ENCODE measurements at regions not wholly inside any gene's neighbourhood (a gene's known extent, or its start where the extent isn't known, plus 50 kb on each side); places are given as distances from the start of the nearest gene placed in this dataset.
"Not testable (repeated sequence)": the region's sequence is repeated elsewhere in the genome, so short reads cannot be mapped to it uniquely, and the experiment has no call there.

DNA sequence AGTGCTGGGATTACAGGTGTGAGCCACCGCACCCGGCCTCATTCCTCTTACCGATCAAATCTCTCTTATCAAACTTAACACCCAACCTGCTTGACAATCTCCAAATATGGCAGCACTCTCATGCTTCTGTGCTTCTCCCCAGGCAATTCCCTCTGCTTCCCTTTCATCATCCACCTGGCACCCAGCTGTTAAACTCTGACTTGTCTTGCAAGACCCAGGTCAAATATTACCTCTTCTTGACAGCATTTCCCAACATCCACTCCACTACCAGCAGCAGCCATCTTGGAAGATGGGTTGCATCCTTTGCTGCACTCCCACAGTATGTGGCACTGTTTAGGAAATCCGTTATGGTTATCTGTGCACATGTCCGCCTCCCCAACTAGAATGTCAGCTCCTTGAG is 113.6 kb downstream of the ACTL7B start:
- Mint-ChIP-seq H3K9me3 (no peaks in the 10 kb centered on the region), H3K36me3 (ENCODE audit: insufficient read depth) (no peaks in the 10 kb centered on the region), H3K27me3 (peaks cover 10% of the 10 kb centered on the region), H3K4me3 (no peak overlapping the region), H3K27ac (ENCODE audit: low read depth) (no peak overlapping the region), H3K4me1 (no peaks in the 10 kb centered on the region)
- no peak for DNase-seq (ENCODE audit: low spot score in 2 of 2)
- ATAC-seq (replicated peaks; ENCODE audit: extremely low read depth, poor library complexity, severe bottlenecking) = no peak

GRCh38 chr9:108731292-108731691 is 124.5 kb downstream of the ACTL7B start:
- H3K4me1 Mint-ChIP-seq; ATAC-seq (replicated peaks; ENCODE audit: extremely low read depth, poor library complexity, severe bottlenecking); DNase-seq (ENCODE audit: low spot score in 2 of 2); H3K36me3 Mint-ChIP-seq (ENCODE audit: insufficient read depth); H3K27ac Mint-ChIP-seq (ENCODE audit: low read depth); H3K4me3 Mint-ChIP-seq; H3K9me3 Mint-ChIP-seq; H3K27me3 Mint-ChIP-seq: not testable (repeated sequence)

- Mint-ChIP-seq H3K27me3 (no peaks in the 10 kb centered on the region), H3K36me3 (ENCODE audit: insufficient read depth) (peaks cover 2% of the 10 kb centered on the region), H3K9me3 (no peaks in the 10 kb centered on the region), H3K4me1 (no peaks in the 10 kb centered on the region), H3K27ac (ENCODE audit: low read depth) (no peak overlapping the region), H3K4me3 (no peak overlapping the region)
- ATAC-seq (replicated peaks; ENCODE audit: extremely low read depth, poor library complexity, severe bottlenecking) (no peak), DNase-seq (ENCODE audit: low spot score in 2 of 2) (no peak)
Measured at GRCh38 chr9:108727580-108728111, 128.1 kb downstream of the ACTL7B start.

GRCh38 chr9:108724652-108725051 is 131.1 kb downstream of the ACTL7B start:
- no peaks in the 10 kb centered on the region for H3K9me3 Mint-ChIP-seq

DNA sequence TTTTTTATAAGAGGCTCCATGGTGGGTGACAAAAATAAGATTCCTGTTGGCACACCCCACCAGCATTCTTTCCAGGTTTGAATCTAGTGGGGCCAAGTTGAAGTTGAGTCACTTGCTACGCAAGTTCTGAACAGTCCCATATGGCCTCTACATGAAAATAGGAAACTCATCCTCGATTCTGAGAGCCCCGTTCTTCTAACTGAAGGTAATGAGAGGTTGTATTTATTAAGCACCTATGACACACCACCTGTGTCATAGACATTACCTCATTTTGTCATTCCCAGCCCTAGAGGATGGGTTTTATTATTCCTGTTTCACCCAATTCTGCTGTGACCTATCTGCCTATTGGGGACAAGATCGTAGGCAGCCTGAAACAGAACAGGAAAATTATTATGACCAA is 131.7 kb downstream of the ACTL7B start:
- DNase-seq (ENCODE audit: low spot score in 2 of 2) (no peak), ATAC-seq (replicated peaks; ENCODE audit: extremely low read depth, poor library complexity, severe bottlenecking) (no peak)
- no peaks in the 10 kb centered on the region for H3K27me3 Mint-ChIP-seq
- no peaks in the 10 kb centered on the region for H3K9me3 Mint-ChIP-seq
- H3K36me3 Mint-ChIP-seq (ENCODE audit: insufficient read depth) = peaks cover 2% of the 10 kb centered on the region
- no peak overlapping the region for H3K27ac Mint-ChIP-seq (ENCODE audit: low read depth)
- no peaks in the 10 kb centered on the region for H3K4me1 Mint-ChIP-seq
- no peak overlapping the region for H3K4me3 Mint-ChIP-seq

More at GRCh38 chr9:108724652-108725051, 131.1 kb downstream of the ACTL7B start:
- H3K4me3 Mint-ChIP-seq = no peak overlapping the region
- H3K27ac Mint-ChIP-seq (ENCODE audit: low read depth) = no peak overlapping the region
- no peaks in the 10 kb centered on the region for H3K4me1 Mint-ChIP-seq
- no peaks in the 10 kb centered on the region for H3K27me3 Mint-ChIP-seq
- H3K36me3 Mint-ChIP-seq (ENCODE audit: insufficient read depth) = peaks cover 2% of the 10 kb centered on the region
- DNase-seq (ENCODE audit: low spot score in 2 of 2) = no peak
- no peak for ATAC-seq (replicated peaks; ENCODE audit: extremely low read depth, poor library complexity, severe bottlenecking)

DNA sequence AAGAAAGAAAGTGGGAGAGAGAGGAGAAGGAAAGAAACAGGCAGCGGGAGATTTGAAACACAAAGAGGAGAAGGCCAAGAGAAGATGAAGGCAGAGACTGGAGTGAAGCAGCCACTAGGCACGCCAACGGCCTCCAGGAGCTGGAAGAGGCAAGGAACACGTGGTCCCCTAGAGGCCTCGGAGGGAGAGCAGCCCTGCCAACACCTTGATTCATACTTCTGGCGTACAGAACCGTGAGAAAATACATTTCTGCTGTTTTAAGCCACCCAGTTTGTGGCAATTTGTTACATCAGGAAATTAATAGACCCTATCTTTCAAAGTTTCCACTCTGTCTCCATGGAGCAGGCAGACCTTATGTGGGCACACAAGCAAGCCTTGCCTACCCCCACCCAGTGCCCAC is 133.4 kb downstream of the ACTL7B start:
- Mint-ChIP-seq H3K36me3 (ENCODE audit: insufficient read depth) (peaks cover 2% of the 10 kb centered on the region), H3K4me1 (no peaks in the 10 kb centered on the region), H3K4me3 (no peak overlapping the region), H3K27me3 (no peaks in the 10 kb centered on the region), H3K27ac (ENCODE audit: low read depth) (no peak overlapping the region), H3K9me3 (no peaks in the 10 kb centered on the region)
- no peak for DNase-seq (ENCODE audit: low spot score in 2 of 2)
- no peak for ATAC-seq (replicated peaks; ENCODE audit: extremely low read depth, poor library complexity, severe bottlenecking)

- Mint-ChIP-seq H3K36me3 (ENCODE audit: insufficient read depth) (no peaks in the 10 kb centered on the region), H3K4me3 (no peak overlapping the region), H3K9me3 (peaks cover 6% of the 10 kb centered on the region), H3K4me1 (no peaks in the 10 kb centered on the region), H3K27ac (ENCODE audit: low read depth) (no peak overlapping the region), H3K27me3 (peaks cover 7% of the 10 kb centered on the region)
- ATAC-seq (replicated peaks; ENCODE audit: extremely low read depth, poor library complexity, severe bottlenecking) (no peak), DNase-seq (ENCODE audit: low spot score in 2 of 2) (no peak)
Measured at GRCh38 chr9:108720191-108720642, 135.6 kb downstream of the ACTL7B start.

GRCh38 chr9:108710424-108710823 is 145.4 kb downstream of the ACTL7B start:
- DNase-seq (ENCODE audit: low spot score in 2 of 2) (no peak), ATAC-seq (replicated peaks; ENCODE audit: extremely low read depth, poor library complexity, severe bottlenecking) (no peak)
- Mint-ChIP-seq H3K36me3 (ENCODE audit: insufficient read depth) (no peaks in the 10 kb centered on the region), H3K4me1 (no peaks in the 10 kb centered on the region), H3K27me3 (peaks cover 11% of the 10 kb centered on the region), H3K4me3 (no peak overlapping the region), H3K9me3 (peaks cover 12% of the 10 kb centered on the region), H3K27ac (ENCODE audit: low read depth) (no peak overlapping the region)

GRCh38 chr9:108709997-108710396 is 145.8 kb downstream of the ACTL7B start:
- Mint-ChIP-seq H3K4me3 (no peak overlapping the region), H3K27ac (ENCODE audit: low read depth) (no peak overlapping the region), H3K9me3 (peaks cover 12% of the 10 kb centered on the region), H3K4me1 (no peaks in the 10 kb centered on the region), H3K36me3 (ENCODE audit: insufficient read depth) (no peaks in the 10 kb centered on the region), H3K27me3 (peaks cover 11% of the 10 kb centered on the region)
- no peak for ATAC-seq (replicated peaks; ENCODE audit: extremely low read depth, poor library complexity, severe bottlenecking)
- no peak for DNase-seq (ENCODE audit: low spot score in 2 of 2)

DNA sequence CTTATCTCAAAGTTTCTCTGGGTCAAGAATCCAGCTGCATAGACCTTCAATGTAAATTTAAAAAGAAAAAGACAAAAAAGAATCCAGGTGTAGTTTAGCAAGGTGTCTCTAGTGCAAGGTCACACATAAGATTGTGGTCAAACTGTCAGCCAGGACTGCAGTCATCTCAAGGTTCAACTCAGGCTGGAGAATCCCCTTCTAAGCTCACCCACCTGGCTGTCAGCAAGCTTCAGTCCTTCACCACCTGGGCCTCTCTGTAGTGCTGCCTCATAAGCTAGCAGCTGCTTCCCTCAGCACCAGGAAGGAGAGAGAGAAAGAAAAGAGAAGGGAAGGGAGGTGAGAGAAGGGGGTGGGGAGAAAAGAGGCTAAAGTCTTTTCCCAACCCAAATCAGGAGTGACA is 146.7 kb downstream of the ACTL7B start:
- H3K27me3 Mint-ChIP-seq = peaks cover 11% of the 10 kb centered on the region
- no peak overlapping the region for H3K27ac Mint-ChIP-seq (ENCODE audit: low read depth)
- H3K36me3 Mint-ChIP-seq (ENCODE audit: insufficient read depth) = no peaks in the 10 kb centered on the region
- peaks cover 6% of the 10 kb centered on the region for H3K9me3 Mint-ChIP-seq
- H3K4me1 Mint-ChIP-seq = no peaks in the 10 kb centered on the region
- no peak for ATAC-seq (replicated peaks; ENCODE audit: extremely low read depth, poor library complexity, severe bottlenecking)
- no peak for DNase-seq (ENCODE audit: low spot score in 2 of 2)
- no peak overlapping the region for H3K4me3 Mint-ChIP-seq

- Mint-ChIP-seq H3K4me1 (no peaks in the 10 kb centered on the region), H3K9me3 (peaks cover 6% of the 10 kb centered on the region)
Measured at GRCh38 chr9:108708448-108708847, 147.3 kb downstream of the ACTL7B start.

GRCh38 chr9:108707120-108707519 is 148.7 kb downstream of the ACTL7B start:
- Mint-ChIP-seq H3K27ac (ENCODE audit: low read depth) (no peak overlapping the region), H3K4me1 (no peaks in the 10 kb centered on the region), H3K9me3 (no peaks in the 10 kb centered on the region), H3K36me3 (ENCODE audit: insufficient read depth) (no peaks in the 10 kb centered on the region), H3K27me3 (peaks cover 11% of the 10 kb centered on the region), H3K4me3 (no peak overlapping the region)
- ATAC-seq (replicated peaks; ENCODE audit: extremely low read depth, poor library complexity, severe bottlenecking) = no peak
- DNase-seq (ENCODE audit: low spot score in 2 of 2) = no peak

More at GRCh38 chr9:108708448-108708847, 147.3 kb downstream of the ACTL7B start:
- Mint-ChIP-seq H3K36me3 (ENCODE audit: insufficient read depth) (no peaks in the 10 kb centered on the region), H3K4me3 (no peak overlapping the region), H3K27me3 (peaks cover 11% of the 10 kb centered on the region), H3K27ac (ENCODE audit: low read depth) (no peak overlapping the region)
- no peak for ATAC-seq (replicated peaks; ENCODE audit: extremely low read depth, poor library complexity, severe bottlenecking)
- no peak for DNase-seq (ENCODE audit: low spot score in 2 of 2)

- ATAC-seq (replicated peaks; ENCODE audit: extremely low read depth, poor library complexity, severe bottlenecking) = no peak
- Mint-ChIP-seq H3K27me3 (peaks cover 11% of the 10 kb centered on the region), H3K4me1 (no peaks in the 10 kb centered on the region), H3K27ac (ENCODE audit: low read depth) (no peak overlapping the region), H3K36me3 (ENCODE audit: insufficient read depth) (no peaks in the 10 kb centered on the region), H3K4me3 (no peak overlapping the region), H3K9me3 (no peaks in the 10 kb centered on the region)
- no peak for DNase-seq (ENCODE audit: low spot score in 2 of 2)
Measured at GRCh38 chr9:108704156-108704852, 151.5 kb downstream of the ACTL7B start.

Measured in central memory CD8-positive, alpha-beta T cell (primary cell).